GM12878 (cell line): ENCODE measurements at regions not wholly inside any gene's neighbourhood (a gene's known extent, or its start where the extent isn't known, plus 50 kb on each side); places are given as distances from the start of the nearest gene placed in this dataset.

Experiments
- CREM ChIP-seq: IDR thresholded peaks from 2 replicates; pipeline ENCODE4 v1.6.1; 2014; ENCODE audit warnings: antibody characterized with exemption, low read depth
- CUX1 ChIP-seq: IDR thresholded peaks from 2 replicates; pipeline ENCODE4 v1.6.1; 2012; ENCODE audit warnings: improper control_type of control experiment, low read depth, low read length; ENCODE audit not compliant: insufficient replicate concordance
- HSF1 ChIP-seq: fragments of 150-350 bp; IDR thresholded peaks from 2 replicates; pipeline ENCODE4 v1.6.1; 2014; ENCODE audit warnings: mild to moderate bottlenecking, low read depth, low read length
- IRF3 ChIP-seq: fragments of 450-650 bp; IDR thresholded peaks from 2 replicates; pipeline ENCODE4 v1.6.1; 2014; ENCODE audit warnings: mild to moderate bottlenecking
- MEF2A ChIP-seq: IDR thresholded peaks from 2 replicates; pipeline ENCODE4 v1.6.1; 2011; ENCODE audit warnings: low read depth, mild to moderate bottlenecking, low read length, moderate library complexity; ENCODE audit not compliant: insufficient read depth
- NRF1 ChIP-seq: conservative IDR thresholded peaks from 2 replicates; pipeline ENCODE4 v1.6.1; 2011; ENCODE audit warnings: mild to moderate bottlenecking, low read depth, low read length, improper control_type of control experiment
- POLR2A ChIP-seq: IDR thresholded peaks from 2 replicates; pipeline ENCODE4 v1.6.1; 2011; ENCODE audit warnings: low read depth, mild to moderate bottlenecking, low read length
- REST ChIP-seq: IDR thresholded peaks from 2 replicates; pipeline ENCODE4 v1.6.1; 2012; ENCODE audit warnings: mild to moderate bottlenecking, low read depth, low read length
- RUNX3 ChIP-seq: IDR thresholded peaks from 2 replicates; pipeline ENCODE4 v1.6.1; 2012; ENCODE audit warnings: low read length, inconsistent platforms

GRCh38 chr7:106767078-106767477 is 98.0 kb upstream of the PIK3CG start (continued):
- no peak for TF ChIP-seq REST
- TF ChIP-seq POLR2A, result no peak
- no peak for TF ChIP-seq NRF1
- no peak for TF ChIP-seq CUX1
- no peak for TF ChIP-seq IRF3
- no peak for TF ChIP-seq RUNX3
- TF ChIP-seq CREM, result no peak
- TF ChIP-seq MEF2A, result no peak
- TF ChIP-seq HSF1, result no peak
